C4-2B (cell line): ENCODE measurements at regions not wholly inside any gene's neighbourhood (a gene's known extent, or its start where the extent isn't known, plus 50 kb on each side); places are given as distances from the start of the nearest gene placed in this dataset.

Experiments used
- H3K27ac ChIP-seq: fragments of 450-650 bp; 2 replicates; pipeline ENCODE4 v1.5.1; 2017
- ZFX ChIP-seq: fragments of 450-650 bp; IDR thresholded peaks from 2 replicates; pipeline ENCODE4 v1.6.1; 2017
- TF ChIP-seq, protein P1 (sequence below): fragments of 450-650 bp; conservative IDR thresholded peaks from 2 replicates; pipeline ENCODE4 v1.5.1; 2017; ENCODE audit warnings: mild to moderate bottlenecking

DNA sequence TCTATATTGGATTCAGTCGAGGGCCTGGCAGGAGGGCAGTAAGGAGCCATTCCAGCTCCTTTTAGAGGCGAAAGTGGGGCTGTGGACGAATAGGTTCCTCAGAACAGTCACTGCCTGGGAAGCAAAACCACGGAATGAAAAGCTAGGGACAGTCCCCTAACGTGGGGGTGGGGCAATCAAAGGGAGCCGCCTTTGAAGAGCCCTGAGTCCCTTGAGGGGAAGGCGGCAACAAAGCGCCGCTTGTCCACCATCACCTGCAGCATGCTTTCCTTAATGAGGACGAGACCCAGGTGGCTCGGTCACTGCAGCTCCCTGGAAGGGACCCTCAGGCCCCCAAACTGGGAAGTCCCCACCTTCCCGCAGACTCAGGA lies 184.7 kb downstream of the ETS2 start:
- H3K27ac ChIP-seq, result no peak overlapping the region
- no peak for TF ChIP-seq ZFX
- TF ChIP-seq, protein P1, sequence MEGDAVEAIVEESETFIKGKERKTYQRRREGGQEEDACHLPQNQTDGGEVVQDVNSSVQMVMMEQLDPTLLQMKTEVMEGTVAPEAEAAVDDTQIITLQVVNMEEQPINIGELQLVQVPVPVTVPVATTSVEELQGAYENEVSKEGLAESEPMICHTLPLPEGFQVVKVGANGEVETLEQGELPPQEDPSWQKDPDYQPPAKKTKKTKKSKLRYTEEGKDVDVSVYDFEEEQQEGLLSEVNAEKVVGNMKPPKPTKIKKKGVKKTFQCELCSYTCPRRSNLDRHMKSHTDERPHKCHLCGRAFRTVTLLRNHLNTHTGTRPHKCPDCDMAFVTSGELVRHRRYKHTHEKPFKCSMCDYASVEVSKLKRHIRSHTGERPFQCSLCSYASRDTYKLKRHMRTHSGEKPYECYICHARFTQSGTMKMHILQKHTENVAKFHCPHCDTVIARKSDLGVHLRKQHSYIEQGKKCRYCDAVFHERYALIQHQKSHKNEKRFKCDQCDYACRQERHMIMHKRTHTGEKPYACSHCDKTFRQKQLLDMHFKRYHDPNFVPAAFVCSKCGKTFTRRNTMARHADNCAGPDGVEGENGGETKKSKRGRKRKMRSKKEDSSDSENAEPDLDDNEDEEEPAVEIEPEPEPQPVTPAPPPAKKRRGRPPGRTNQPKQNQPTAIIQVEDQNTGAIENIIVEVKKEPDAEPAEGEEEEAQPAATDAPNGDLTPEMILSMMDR, result no peak

DNA sequence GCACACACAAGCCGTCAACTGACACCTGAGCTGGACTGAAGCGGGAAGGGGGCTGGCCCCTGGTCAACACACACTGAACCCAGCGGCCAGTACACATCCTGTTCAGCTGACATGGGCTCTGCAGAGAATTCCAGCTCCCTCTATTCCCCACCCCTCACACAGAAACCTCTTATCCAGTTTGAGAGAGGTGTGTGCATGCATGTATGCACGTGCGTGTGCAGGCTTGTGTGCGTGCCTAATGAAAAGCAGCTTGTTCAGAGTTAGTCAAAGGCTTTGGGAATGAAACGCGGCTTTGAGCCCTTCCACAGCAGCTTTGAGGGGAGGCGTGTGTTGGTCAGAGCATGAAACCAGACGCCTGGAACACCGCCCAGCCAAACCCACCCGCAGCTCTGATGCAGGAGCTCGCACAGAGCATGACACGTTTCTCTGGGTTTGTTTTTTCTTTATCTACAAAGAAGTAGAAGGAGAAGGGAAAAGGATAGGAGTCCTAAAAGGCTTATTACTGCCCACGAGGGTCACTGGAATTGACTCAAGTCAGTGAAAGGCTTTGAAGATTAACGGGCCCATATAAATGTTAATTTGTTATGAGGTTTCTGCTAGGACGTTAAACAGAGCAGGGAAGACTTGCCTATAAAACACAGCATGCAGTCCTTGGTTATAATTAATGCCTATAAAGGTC lies 184.2 kb downstream of the ETS2 start:
- TF ChIP-seq, protein P1, result no peak
- TF ChIP-seq ZFX, result no peak
- no peak overlapping the region for H3K27ac ChIP-seq

DNA sequence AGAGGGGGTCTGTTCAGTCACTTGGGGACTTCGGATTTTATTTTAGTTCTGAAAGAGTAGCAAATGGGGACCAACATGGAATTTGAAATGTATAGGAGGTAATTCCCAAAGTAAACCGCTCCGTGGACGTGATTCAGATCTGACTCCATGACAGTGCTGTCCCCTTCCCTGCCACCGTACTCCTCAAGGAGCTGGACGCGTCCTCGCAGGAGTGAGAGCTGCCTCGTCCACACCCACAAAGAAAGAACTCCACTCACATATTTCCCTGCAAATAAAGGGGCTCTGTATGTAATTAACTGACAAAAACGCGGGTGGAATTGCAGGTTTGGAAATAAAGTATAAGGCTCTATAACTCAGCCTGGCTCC lies 183.6 kb downstream of the ETS2 start:
- no peak for TF ChIP-seq ZFX
- TF ChIP-seq, protein P1, result no peak
- H3K27ac ChIP-seq, result no peak overlapping the region

DNA sequence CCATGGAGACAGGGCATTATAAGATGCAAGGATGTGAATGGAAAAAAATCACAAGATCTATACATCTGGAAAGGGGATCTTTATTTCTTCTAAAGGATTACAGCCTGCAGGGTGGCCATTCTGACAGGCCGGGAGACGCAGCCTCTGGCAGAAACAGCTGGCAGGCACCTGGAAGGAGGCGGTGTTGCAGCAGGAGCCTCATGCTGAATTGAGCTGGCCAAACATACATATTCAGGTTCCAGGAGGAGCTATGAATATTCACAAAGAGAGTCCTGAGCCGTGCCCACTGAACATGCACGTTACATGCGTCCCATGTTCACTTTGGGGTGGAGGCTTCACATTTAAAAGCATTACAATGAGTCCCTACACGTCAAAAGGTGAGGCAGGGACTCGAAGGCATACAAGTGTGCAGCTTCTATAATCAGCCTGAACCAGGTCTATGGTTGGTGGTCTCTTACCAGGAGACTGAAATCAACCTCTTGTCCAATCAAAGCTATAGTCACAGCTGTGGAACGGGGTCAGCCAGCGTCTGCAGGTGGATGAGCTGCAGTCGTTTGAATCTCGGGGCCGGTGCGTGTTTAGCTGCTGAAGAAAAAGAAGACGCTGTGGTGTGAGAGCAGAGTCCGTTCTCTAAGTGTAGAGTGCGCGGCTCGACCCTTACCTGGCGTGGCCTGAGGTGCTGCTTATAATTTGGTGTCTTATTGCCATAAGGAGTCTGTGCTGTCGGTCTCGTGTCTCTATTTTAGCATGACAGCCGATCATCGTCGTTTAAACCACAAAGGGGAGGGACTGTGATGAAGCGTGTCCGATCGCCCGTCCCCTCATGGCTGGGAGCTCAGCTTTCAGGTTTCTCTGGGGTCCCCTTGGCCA lies 183.0 kb downstream of the ETS2 start:
- H3K27ac ChIP-seq, result no peak overlapping the region

DNA sequence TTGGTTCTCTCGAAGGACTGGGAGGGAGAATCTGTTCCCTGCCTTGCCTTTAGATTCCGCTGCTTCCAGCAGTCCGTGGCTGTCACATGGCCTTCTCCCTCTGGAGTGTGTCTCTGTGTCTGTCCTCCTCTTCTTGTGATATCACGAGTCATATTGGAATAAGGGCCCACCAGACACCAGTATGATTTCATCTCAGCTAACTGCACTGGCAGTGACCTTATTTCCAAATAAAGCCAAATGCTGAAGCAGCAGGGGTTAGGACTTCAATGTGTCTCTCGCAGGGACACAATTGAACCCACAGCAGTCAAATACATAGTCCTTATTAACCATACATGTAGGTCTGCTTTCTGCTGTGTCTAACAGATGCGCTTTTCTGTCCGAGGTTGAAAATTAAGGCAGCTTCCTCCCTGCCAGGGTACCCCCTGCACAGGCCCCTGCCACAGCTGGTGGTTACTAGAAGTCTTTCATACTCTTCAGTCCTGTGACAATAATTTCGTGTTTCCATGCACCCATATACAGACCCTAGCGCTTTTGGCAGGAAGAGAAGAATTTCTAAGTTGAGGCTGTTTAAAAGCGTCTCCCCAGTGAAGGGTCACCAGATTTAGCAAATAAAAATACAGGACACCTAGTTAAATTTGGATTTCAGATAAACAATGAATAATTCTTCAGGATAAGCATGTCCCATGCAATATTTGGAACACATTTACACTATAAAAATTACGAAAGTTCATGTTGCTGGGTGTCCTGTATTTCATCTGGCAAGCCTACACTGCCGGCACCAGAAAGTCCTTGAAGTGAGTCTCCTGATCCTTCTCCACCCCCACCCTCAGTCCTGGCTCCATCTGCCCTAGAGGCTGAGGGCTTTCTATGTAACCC lies 182.1 kb downstream of the ETS2 start:
- no peak overlapping the region for H3K27ac ChIP-seq

More for the DNA sequence above, 183.0 kb downstream of the ETS2 start:
- no peak for TF ChIP-seq ZFX
- TF ChIP-seq, protein P1, result no peak

DNA sequence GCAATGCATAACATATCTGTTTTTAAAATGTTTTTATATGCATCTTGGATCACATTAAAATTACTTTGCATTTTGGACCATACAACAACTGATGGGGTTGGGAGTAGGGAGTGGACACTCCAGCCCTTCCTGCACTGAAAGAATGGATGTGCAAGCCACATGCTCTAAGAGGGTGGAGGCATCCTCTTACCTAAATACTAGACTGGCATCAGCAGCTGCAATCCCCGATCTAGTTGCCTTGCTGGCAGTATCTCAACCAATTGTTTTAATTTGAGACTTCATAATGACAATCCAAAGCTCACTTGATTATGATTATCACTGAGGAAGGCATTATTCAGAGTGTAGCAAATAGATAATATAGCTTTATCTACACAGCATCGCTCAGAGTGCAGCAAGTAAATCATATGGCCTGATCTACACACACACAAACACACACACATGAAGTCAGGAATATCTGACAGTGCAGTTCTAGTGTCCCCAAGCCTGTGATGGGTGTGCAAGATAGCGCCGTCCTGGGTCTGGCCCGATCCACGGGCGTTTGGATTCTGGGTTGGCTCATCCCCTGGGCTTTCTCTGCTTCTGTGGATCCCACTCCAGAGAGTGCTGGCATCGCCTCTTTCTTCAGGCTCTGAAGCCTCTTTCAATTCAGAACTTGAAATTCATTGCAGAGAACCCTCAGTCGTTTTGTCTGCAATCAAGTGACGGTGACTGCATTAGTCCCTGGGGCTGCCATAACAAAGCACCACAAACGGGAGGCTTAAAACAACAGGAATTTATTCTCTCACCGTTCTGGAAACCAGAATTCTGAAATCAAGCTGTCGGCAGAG lies 181.3 kb downstream of the ETS2 start:
- H3K27ac ChIP-seq, result no peak overlapping the region
- no peak for TF ChIP-seq ZFX
- TF ChIP-seq, protein P1, result no peak

More for the DNA sequence above, 182.1 kb downstream of the ETS2 start:
- TF ChIP-seq ZFX, result no peak
- TF ChIP-seq, protein P1, result no peak
